Type B pancreatic cell (in vitro differentiated cells): ENCODE measurements at regions not wholly inside any gene's neighbourhood (a gene's known extent, or its start where the extent isn't known, plus 50 kb on each side); places are given as distances from the start of the nearest gene placed in this dataset.

Experiments used
- DNase-seq: peaks from one replicate; pipeline ENCODE4 v3.0.0; 2021; ENCODE audit warnings: mixed read lengths; ENCODE audit not compliant: unreplicated experiment; ENCODE audit errors: extremely low spot score
- H3K27ac Mint-ChIP-seq: 2 replicates; pipeline ENCODE4 v1.8.0; 2021; ENCODE audit warnings: mild to moderate bottlenecking, mixed read lengths
- H3K27me3 Mint-ChIP-seq: 2 replicates; pipeline ENCODE4 v1.8.0; 2021; ENCODE audit warnings: mixed read lengths
- H3K36me3 Mint-ChIP-seq: 2 replicates; pipeline ENCODE4 v1.8.0; 2021; ENCODE audit warnings: mixed read lengths
- H3K4me1 Mint-ChIP-seq: one replicate; pipeline ENCODE4 v1.8.0; 2021; ENCODE audit warnings: mixed read lengths; ENCODE audit not compliant: unreplicated experiment
- H3K4me3 Mint-ChIP-seq: 2 replicates; pipeline ENCODE4 v1.8.0; 2021; ENCODE audit warnings: mild to moderate bottlenecking, mixed read lengths
- H3K9me3 Mint-ChIP-seq: 2 replicates; pipeline ENCODE4 v1.8.0; 2021; ENCODE audit warnings: mixed read lengths
- TF ChIP-seq, protein P1 (sequence below): fragments of 200-600 bp; sonication (generic); conservative IDR thresholded peaks from 2 replicates; pipeline ENCODE4 v1.5.0; 2021; ENCODE audit warnings: antibody characterized with exemption, mild to moderate bottlenecking

GRCh38 chr4:136737066-136737465, 795.2 kb downstream of the PCDH18 start:
- no peaks in the 10 kb centered on the region for H3K27me3 Mint-ChIP-seq

GRCh38 chr4:136731025-136731424, 801.3 kb downstream of the PCDH18 start:
- Mint-ChIP-seq H3K27me3 (no peaks in the 10 kb centered on the region), H3K4me3 (no peak overlapping the region), H3K36me3 (no peaks in the 10 kb centered on the region), H3K27ac (no peak overlapping the region), H3K4me1 (no peaks in the 10 kb centered on the region), H3K9me3 (peaks cover 4% of the 10 kb centered on the region)
- TF ChIP-seq, protein P1, sequence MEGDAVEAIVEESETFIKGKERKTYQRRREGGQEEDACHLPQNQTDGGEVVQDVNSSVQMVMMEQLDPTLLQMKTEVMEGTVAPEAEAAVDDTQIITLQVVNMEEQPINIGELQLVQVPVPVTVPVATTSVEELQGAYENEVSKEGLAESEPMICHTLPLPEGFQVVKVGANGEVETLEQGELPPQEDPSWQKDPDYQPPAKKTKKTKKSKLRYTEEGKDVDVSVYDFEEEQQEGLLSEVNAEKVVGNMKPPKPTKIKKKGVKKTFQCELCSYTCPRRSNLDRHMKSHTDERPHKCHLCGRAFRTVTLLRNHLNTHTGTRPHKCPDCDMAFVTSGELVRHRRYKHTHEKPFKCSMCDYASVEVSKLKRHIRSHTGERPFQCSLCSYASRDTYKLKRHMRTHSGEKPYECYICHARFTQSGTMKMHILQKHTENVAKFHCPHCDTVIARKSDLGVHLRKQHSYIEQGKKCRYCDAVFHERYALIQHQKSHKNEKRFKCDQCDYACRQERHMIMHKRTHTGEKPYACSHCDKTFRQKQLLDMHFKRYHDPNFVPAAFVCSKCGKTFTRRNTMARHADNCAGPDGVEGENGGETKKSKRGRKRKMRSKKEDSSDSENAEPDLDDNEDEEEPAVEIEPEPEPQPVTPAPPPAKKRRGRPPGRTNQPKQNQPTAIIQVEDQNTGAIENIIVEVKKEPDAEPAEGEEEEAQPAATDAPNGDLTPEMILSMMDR: no peak
- DNase-seq: no peak

More at GRCh38 chr4:136737066-136737465, 795.2 kb downstream of the PCDH18 start:
- Mint-ChIP-seq H3K36me3 (no peaks in the 10 kb centered on the region), H3K4me3 (no peak overlapping the region), H3K27ac (no peak overlapping the region), H3K4me1 (no peaks in the 10 kb centered on the region), H3K9me3 (peaks cover 4% of the 10 kb centered on the region)
- no peak for DNase-seq
- TF ChIP-seq, protein P1: no peak

DNA sequence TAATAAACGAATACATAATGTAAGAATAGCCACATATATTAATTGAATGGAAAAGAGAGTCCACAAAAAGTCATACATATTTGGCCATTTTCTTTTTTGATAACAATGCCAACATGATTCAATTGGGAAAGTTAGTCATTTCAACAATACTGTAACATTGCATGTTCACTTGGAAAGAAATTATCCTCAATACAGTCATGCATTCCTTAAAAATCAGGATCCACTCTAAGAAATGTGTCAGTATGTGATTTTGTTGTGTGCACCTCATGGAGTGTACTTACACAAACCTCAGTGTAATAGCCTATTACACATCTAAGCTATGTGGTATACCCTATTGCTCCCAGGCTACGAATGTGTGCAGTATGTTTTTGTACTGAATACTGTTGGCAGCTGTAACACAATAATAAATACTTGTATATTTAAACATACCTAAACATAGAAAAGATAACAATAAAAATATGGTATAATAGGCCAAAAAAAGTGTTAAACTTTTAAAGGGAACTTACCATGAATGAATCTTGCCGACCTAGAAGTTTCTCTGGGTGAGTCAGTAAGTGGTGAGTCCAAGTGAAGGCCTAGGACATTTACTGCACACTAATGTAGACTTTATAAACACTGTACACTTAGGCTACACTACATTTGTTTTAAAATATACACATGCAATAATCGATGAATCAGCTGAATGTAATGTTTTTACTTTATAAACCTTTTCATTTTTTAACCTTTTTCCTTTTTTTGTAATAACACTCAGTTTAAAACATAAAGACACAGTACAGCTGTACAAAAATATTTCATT, 806.8 kb downstream of the PCDH18 start:
- Mint-ChIP-seq H3K27ac (no peak overlapping the region), H3K4me3 (no peak overlapping the region), H3K27me3 (no peaks in the 10 kb centered on the region), H3K9me3 (no peaks in the 10 kb centered on the region), H3K36me3 (no peaks in the 10 kb centered on the region), H3K4me1 (no peaks in the 10 kb centered on the region)
- no peak for DNase-seq
- TF ChIP-seq, protein P1: no peak

GRCh38 chr4:136713140-136713539, 819.2 kb downstream of the PCDH18 start:
- Mint-ChIP-seq H3K27ac (no peak overlapping the region), H3K9me3 (no peaks in the 10 kb centered on the region), H3K4me3 (no peak overlapping the region), H3K27me3 (no peaks in the 10 kb centered on the region), H3K4me1 (peaks cover 5% of the 10 kb centered on the region), H3K36me3 (no peaks in the 10 kb centered on the region)
- TF ChIP-seq, protein P1: no peak
- no peak for DNase-seq

DNA sequence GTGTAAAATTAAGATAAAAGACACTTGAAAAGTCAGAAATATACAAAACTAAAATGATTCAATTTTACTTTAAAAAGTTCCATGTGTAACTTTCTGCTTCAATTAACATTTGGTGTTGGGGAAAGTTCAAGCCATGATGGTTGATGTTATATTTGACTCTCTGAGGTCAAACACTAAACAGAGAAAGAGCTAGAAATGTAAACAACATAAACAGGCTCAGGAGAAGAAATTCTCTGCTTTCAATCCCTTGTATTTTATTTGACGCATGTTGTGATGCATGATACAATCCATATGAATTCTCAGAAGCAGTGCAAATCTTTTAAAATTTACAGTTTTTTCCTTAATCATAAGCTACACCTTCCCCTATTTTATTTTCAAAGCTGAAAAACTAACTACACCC, 822.4 kb downstream of the PCDH18 start:
- Mint-ChIP-seq H3K27me3 (no peaks in the 10 kb centered on the region), H3K9me3 (no peaks in the 10 kb centered on the region), H3K27ac (no peak overlapping the region), H3K4me3 (no peak overlapping the region), H3K4me1 (peaks cover 7% of the 10 kb centered on the region), H3K36me3 (no peaks in the 10 kb centered on the region)
- no peak for DNase-seq
- TF ChIP-seq, protein P1: no peak
